Activated T-cell treated with anti-CD3 and anti-CD28 coated beads, Interleukin-2, amount 50 U/mL, for 72 hours (primary cell): ENCODE measurements at regions not wholly inside any gene's neighbourhood (a gene's known extent, or its start where the extent isn't known, plus 50 kb on each side); places are given as distances from the start of the nearest gene placed in this dataset.

Experiments
- ATAC-seq, 2 donors: fragments of 150-1000 bp; cut with Tn5 transposase; replicated peaks in 1 of 2; 2 replicates each; pipeline ENCODE4 v1.10.0; 2021; ENCODE audit warnings: moderate library complexity in 2 of 2, mild to moderate bottlenecking in 1 of 2
- DNase-seq, 2 donors: peaks; one replicate each; pipeline ENCODE4 v3.0.0; 2021 to 2022; ENCODE audit warnings: mixed read lengths in 1 of 2
- H3K27ac Mint-ChIP-seq: one replicate; pipeline ENCODE4 v1.8.0; 2022; ENCODE audit warnings: mild to moderate bottlenecking, moderate library complexity, mixed read lengths
- H3K27me3 Mint-ChIP-seq: one replicate; pipeline ENCODE4 v1.8.0; 2022; ENCODE audit warnings: low read depth, mixed read lengths
- H3K36me3 Mint-ChIP-seq, 2 donors: one replicate each; pipeline ENCODE4 v1.8.0; 2022; ENCODE audit warnings: mixed read lengths in 2 of 2, mild to moderate bottlenecking in 1 of 2; ENCODE audit not compliant: insufficient read depth in 2 of 2
- H3K4me1 Mint-ChIP-seq: one replicate; pipeline ENCODE4 v1.8.0; 2022; ENCODE audit warnings: low read depth, mixed read lengths
- H3K4me3 Mint-ChIP-seq, 2 donors: one replicate each; pipeline ENCODE4 v1.8.0; 2022; ENCODE audit warnings: mild to moderate bottlenecking in 2 of 2, mixed read lengths in 2 of 2, moderate library complexity in 2 of 2
- H3K9me3 Mint-ChIP-seq, 2 donors: one replicate each; pipeline ENCODE4 v1.8.0; 2022; ENCODE audit warnings: mixed read lengths in 2 of 2

DNA sequence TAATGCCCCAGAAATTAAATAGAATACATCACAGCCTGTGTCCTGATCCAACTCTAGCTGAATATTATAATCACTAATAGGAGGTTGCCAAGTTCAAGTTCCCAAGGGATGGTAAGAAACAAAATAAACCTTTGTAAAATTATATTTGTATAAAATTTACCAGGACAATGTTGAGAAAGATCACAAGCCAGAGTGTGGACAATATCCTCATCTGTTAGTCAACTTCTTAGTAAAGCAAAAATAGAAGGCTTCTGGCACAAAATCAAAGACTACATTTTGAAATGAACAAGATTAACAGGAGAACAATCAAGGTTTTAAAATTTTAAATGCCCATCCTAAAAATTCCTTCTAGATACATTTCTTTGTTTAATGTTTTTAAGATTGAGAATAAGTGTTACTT, 290.4 kb upstream of the HSF2 start:
- no peak overlapping the region for H3K4me3 Mint-ChIP-seq
- H3K4me1 Mint-ChIP-seq, result no peaks in the 10 kb centered on the region
- H3K27ac Mint-ChIP-seq, result no peak overlapping the region
- ATAC-seq, result no peak
- no peak for DNase-seq
- no peaks in the 10 kb centered on the region for H3K9me3 Mint-ChIP-seq
- H3K27me3 Mint-ChIP-seq, result peaks cover 11% of the 10 kb centered on the region
- H3K36me3 Mint-ChIP-seq, result no peaks in the 10 kb centered on the region

- no peak for ATAC-seq
- H3K27ac Mint-ChIP-seq, result no peak overlapping the region
- no peaks in the 10 kb centered on the region for H3K4me1 Mint-ChIP-seq
- H3K27me3 Mint-ChIP-seq, result peaks cover 20% of the 10 kb centered on the region
- H3K4me3 Mint-ChIP-seq, result no peak overlapping the region
- DNase-seq, result no peak
- no peaks in the 10 kb centered on the region for H3K36me3 Mint-ChIP-seq
- H3K9me3 Mint-ChIP-seq, result peaks cover 0 to 1% of the 10 kb centered on the region in 2 donors
These were observed 284.7 kb upstream of the HSF2 start for GRCh38 chr6:122114717-122115116.

GRCh38 chr6:122116119-122116834, 283.2 kb upstream of the HSF2 start:
- no peak for ATAC-seq
- Mint-ChIP-seq H3K4me1 (no peaks in the 10 kb centered on the region), H3K4me3 (no peak overlapping the region), H3K9me3 (peaks cover 0 to 1% of the 10 kb centered on the region in 2 donors), H3K27me3 (peaks cover 15% of the 10 kb centered on the region), H3K27ac (no peak overlapping the region), H3K36me3 (no peaks in the 10 kb centered on the region)
- DNase-seq, result no peak

GRCh38 chr6:122116835-122117627, 282.4 kb upstream of the HSF2 start:
- no peak for ATAC-seq
- no peaks in the 10 kb centered on the region for H3K36me3 Mint-ChIP-seq
- no peak overlapping the region for H3K27ac Mint-ChIP-seq
- DNase-seq, result no peak
- no peaks in the 10 kb centered on the region for H3K4me1 Mint-ChIP-seq
- peaks cover 0 to 1% of the 10 kb centered on the region in 2 donors for H3K9me3 Mint-ChIP-seq
- H3K27me3 Mint-ChIP-seq, result peaks cover 15% of the 10 kb centered on the region
- H3K4me3 Mint-ChIP-seq, result no peak overlapping the region

DNA sequence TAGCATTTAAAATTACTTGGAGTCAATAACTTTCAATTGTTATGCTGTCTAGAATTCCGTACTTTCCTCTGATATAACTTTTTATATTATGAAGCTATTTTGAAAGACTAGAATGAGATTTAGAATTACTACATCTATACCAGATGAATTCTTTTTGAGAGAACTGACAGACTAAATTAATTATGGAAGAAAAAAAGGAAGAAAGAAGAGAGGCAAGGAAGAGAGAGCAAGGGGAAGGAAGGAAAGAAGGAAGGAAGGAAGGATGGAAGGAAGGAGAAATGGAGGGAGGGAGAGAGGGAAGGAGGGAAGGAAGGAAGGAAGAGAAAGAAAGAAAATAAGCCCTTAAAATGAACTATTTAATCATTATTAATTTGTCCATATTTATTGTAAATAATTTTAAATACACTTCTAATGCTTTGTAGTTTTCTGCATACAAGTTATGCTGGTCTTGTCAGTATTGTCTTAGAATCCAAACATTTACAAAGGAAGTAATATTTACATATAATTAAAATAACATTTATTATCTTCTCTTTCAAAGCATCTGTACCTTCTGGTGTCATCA, 280.4 kb upstream of the HSF2 start:
- no peaks in the 10 kb centered on the region for H3K4me1 Mint-ChIP-seq
- H3K27ac Mint-ChIP-seq, result no peak overlapping the region
- H3K9me3 Mint-ChIP-seq, result peaks cover 0 to 1% of the 10 kb centered on the region in 2 donors
- ATAC-seq (no peak), DNase-seq (no peak)
- H3K36me3 Mint-ChIP-seq, result no peaks in the 10 kb centered on the region
- H3K27me3 Mint-ChIP-seq, result peaks cover 9% of the 10 kb centered on the region
- H3K4me3 Mint-ChIP-seq, result no peak overlapping the region

GRCh38 chr6:122122202-122122601, 277.2 kb upstream of the HSF2 start:
- H3K4me1 Mint-ChIP-seq, result no peaks in the 10 kb centered on the region
- H3K9me3 Mint-ChIP-seq, result peaks cover 0 to 3% of the 10 kb centered on the region in 2 donors
- no peak overlapping the region for H3K4me3 Mint-ChIP-seq
- ATAC-seq, result no peak
- no peaks in the 10 kb centered on the region for H3K36me3 Mint-ChIP-seq
- no peak for DNase-seq
- no peaks in the 10 kb centered on the region for H3K27me3 Mint-ChIP-seq
- no peak overlapping the region for H3K27ac Mint-ChIP-seq

DNA sequence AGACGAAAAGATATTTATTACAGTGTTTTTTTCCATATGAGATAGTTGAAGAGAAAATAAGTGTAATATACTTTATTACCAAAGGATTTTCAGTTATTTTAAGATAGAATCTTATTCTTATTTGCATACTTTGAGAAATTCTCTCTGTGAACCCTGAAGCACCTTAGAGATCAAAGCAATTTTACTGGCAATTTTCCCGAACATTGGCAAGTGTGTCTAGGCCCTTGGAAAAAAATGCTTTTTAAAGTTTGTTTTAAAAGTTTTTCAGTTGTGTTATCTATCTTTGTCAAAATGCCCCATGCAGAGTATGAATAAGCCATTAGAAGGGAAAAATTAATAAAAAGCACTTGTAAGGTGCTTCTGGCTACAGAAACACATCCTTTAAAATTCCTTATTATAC, 276.8 kb upstream of the HSF2 start:
- ATAC-seq, result no peak
- no peaks in the 10 kb centered on the region for H3K27me3 Mint-ChIP-seq
- H3K36me3 Mint-ChIP-seq, result no peaks in the 10 kb centered on the region
- H3K9me3 Mint-ChIP-seq, result peaks cover 0 to 3% of the 10 kb centered on the region in 2 donors
- no peak overlapping the region for H3K4me3 Mint-ChIP-seq
- H3K27ac Mint-ChIP-seq, result no peak overlapping the region
- H3K4me1 Mint-ChIP-seq, result no peaks in the 10 kb centered on the region
- no peak for DNase-seq

DNA sequence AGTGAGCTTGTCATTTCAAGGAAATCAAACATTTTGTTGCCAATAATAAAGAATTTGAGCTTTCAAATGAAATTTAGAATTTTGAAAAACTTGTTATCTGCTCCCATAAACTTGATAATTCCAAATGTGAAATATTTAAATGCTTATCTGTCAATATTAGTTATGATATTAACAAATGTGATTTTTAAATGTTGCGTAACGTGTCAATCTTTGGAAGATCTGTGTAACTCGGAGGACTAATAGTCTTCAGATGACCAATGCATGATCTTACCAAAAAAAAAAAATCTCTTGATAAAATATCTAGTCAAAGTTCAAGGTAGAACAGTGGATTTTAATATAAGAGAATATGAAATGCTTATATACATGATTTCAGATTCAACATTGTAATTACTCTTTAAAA, 274.5 kb upstream of the HSF2 start:
- DNase-seq (no peak), ATAC-seq (no peak)
- H3K27ac Mint-ChIP-seq, result no peak overlapping the region
- no peaks in the 10 kb centered on the region for H3K4me1 Mint-ChIP-seq
- H3K36me3 Mint-ChIP-seq, result no peaks in the 10 kb centered on the region
- peaks cover 0 to 3% of the 10 kb centered on the region in 2 donors for H3K9me3 Mint-ChIP-seq
- H3K4me3 Mint-ChIP-seq, result no peak overlapping the region
- no peaks in the 10 kb centered on the region for H3K27me3 Mint-ChIP-seq

DNA sequence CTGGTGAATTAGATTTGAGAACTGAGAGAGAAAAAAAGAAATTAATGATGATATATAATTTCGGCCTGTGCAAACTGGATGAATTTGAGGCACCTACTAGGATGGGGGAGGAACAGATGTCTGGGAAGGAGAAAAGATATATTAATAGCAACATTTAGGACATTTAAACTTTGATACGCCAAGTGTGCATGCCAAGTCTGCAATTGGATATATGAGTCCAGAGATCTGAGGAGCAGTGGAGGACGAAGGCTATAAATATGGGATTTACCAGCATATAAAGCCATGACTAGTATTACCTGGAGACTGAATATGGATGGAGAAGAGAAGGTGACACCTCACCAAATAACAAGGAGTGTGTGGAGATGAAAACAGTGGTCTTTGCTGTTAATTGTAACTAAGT, 272.6 kb upstream of the HSF2 start:
- no peak overlapping the region for H3K27ac Mint-ChIP-seq
- H3K27me3 Mint-ChIP-seq, result no peaks in the 10 kb centered on the region
- H3K36me3 Mint-ChIP-seq, result no peaks in the 10 kb centered on the region
- ATAC-seq, result no peak
- H3K4me3 Mint-ChIP-seq, result no peak overlapping the region
- H3K9me3 Mint-ChIP-seq, result peaks cover 0 to 3% of the 10 kb centered on the region in 2 donors
- no peak for DNase-seq
- no peaks in the 10 kb centered on the region for H3K4me1 Mint-ChIP-seq

- H3K4me1 Mint-ChIP-seq, result no peaks in the 10 kb centered on the region
- no peaks in the 10 kb centered on the region for H3K36me3 Mint-ChIP-seq
- no peaks in the 10 kb centered on the region for H3K27me3 Mint-ChIP-seq
- DNase-seq, result no peak
- peaks cover 0 to 3% of the 10 kb centered on the region in 2 donors for H3K9me3 Mint-ChIP-seq
- no peak for ATAC-seq
- H3K4me3 Mint-ChIP-seq, result no peak overlapping the region
- no peak overlapping the region for H3K27ac Mint-ChIP-seq
These were observed 271.0 kb upstream of the HSF2 start for GRCh38 chr6:122128445-122128844.

DNA sequence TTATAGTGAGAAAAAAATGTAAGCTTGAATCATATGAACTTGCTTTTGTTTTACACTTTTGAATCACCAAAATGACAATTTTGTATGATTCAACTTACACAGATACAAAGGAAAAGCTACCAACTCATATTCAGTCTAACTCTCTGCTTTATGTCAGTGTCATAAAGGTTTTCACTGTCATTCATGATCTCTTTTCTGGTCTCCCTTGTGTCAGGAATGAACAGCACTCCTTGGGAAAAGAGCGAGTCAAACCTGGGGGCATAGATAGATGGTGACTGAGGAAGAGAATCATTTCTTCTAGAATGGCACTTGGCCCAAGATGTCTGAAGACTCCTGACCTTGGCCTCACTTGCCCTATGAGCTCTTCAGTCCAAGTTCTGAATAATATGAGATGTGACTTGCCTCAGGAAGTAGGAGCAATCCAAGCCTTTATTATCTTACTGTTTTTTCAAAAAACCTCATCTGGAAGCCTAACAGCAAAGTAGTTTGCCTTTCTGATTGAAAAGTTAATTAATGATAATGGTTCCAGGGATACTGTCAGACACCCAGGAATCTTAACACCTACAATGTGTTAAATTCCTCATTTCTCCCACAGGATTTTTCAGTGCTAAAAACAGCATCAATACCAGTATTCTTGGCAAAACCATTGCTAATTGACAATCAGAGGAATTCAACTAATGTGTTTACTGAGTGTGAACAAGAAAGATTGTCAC, 270.0 kb upstream of the HSF2 start:
- no peaks in the 10 kb centered on the region for H3K27me3 Mint-ChIP-seq
- H3K9me3 Mint-ChIP-seq, result peaks cover 0 to 3% of the 10 kb centered on the region in 2 donors
- no peaks in the 10 kb centered on the region for H3K4me1 Mint-ChIP-seq
- no peak overlapping the region for H3K4me3 Mint-ChIP-seq
- H3K36me3 Mint-ChIP-seq, result no peaks in the 10 kb centered on the region
- ATAC-seq (no peak), DNase-seq (no peak)
- no peak overlapping the region for H3K27ac Mint-ChIP-seq

GRCh38 chr6:122130026-122130348, 269.5 kb upstream of the HSF2 start:
- no peaks in the 10 kb centered on the region for H3K4me1 Mint-ChIP-seq
- H3K4me3 Mint-ChIP-seq, result no peak overlapping the region
- no peaks in the 10 kb centered on the region for H3K36me3 Mint-ChIP-seq
- ATAC-seq, result peak in 1 of 2 donors; percentile 17
- H3K27ac Mint-ChIP-seq, result no peak overlapping the region
- H3K9me3 Mint-ChIP-seq, result peaks cover 0 to 3% of the 10 kb centered on the region in 2 donors
- no peak for DNase-seq
- H3K27me3 Mint-ChIP-seq, result no peaks in the 10 kb centered on the region

DNA sequence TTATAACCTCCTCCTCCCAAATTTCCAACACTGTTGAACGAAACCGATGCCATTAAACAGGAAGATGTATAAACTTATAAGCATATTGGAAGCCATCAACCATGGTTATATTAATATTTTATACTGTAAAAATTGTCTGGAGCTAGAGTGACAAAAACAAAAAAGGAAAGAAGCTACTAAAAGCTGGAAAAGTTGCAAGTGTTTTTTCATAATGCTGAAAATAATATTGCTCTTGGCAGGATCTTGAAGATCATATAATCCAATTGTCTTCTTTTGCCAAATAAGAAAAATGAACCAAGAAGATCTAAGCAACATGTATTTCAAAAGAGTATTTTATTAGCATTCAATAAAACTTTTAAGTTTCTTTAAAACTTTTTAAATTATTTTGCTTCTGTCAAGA, 268.9 kb upstream of the HSF2 start:
- H3K27me3 Mint-ChIP-seq, result no peaks in the 10 kb centered on the region
- no peak overlapping the region for H3K4me3 Mint-ChIP-seq
- no peaks in the 10 kb centered on the region for H3K4me1 Mint-ChIP-seq
- ATAC-seq (no peak), DNase-seq (no peak)
- peaks cover 0 to 3% of the 10 kb centered on the region in 2 donors for H3K9me3 Mint-ChIP-seq
- H3K27ac Mint-ChIP-seq, result no peak overlapping the region
- H3K36me3 Mint-ChIP-seq, result no peaks in the 10 kb centered on the region
